ENCODE measurements at regions not wholly inside any gene's neighbourhood (a gene's known extent, or its start where the extent isn't known, plus 50 kb on each side); places are given as distances from the start of the nearest gene placed in this dataset.

- no peak overlapping the region for H3K4me3 Mint-ChIP-seq (ENCODE audit: unreplicated experiment)
- H3K4me1 Mint-ChIP-seq (ENCODE audit: low read depth): no peaks in the 10 kb centered on the region
- no peak overlapping the region for H3K27ac Mint-ChIP-seq (ENCODE audit: unreplicated experiment)
- no peak for TF ChIP-seq CTCF (IDR thresholded peaks at IDR 0.05)
- H3K27me3 Mint-ChIP-seq (ENCODE audit: low read depth): peaks cover 26% of the 10 kb centered on the region
- peaks cover 2% of the 10 kb centered on the region for H3K9me3 Mint-ChIP-seq (ENCODE audit: low read depth)
- peak; percentile 34 for DNase-seq (ENCODE audit: low spot score)
- no peaks in the 10 kb centered on the region for H3K36me3 Mint-ChIP-seq (ENCODE audit: low read depth)
Observed at GRCh38 chr1:30242722-30243457, 480.5 kb downstream of the MATN1 start.

- no peak overlapping the region for H3K4me3 Mint-ChIP-seq (ENCODE audit: unreplicated experiment)
- peaks cover 22% of the 10 kb centered on the region for H3K27me3 Mint-ChIP-seq (ENCODE audit: low read depth)
- TF ChIP-seq CTCF (IDR thresholded peaks at IDR 0.05): no peak
- H3K36me3 Mint-ChIP-seq (ENCODE audit: low read depth): no peaks in the 10 kb centered on the region
- no peaks in the 10 kb centered on the region for H3K4me1 Mint-ChIP-seq (ENCODE audit: low read depth)
- H3K27ac Mint-ChIP-seq (ENCODE audit: unreplicated experiment): no peak overlapping the region
- DNase-seq (ENCODE audit: low spot score): no peak
- peaks cover 7% of the 10 kb centered on the region for H3K9me3 Mint-ChIP-seq (ENCODE audit: low read depth)
Observed at GRCh38 chr1:30242168-30242567, 481.2 kb downstream of the MATN1 start.

GRCh38 chr1:30241681-30242080 lies 481.7 kb downstream of the MATN1 start:
- no peak for TF ChIP-seq CTCF (IDR thresholded peaks at IDR 0.05)
- Mint-ChIP-seq H3K27ac (ENCODE audit: unreplicated experiment) (no peak overlapping the region), H3K27me3 (ENCODE audit: low read depth) (peaks cover 20% of the 10 kb centered on the region), H3K36me3 (ENCODE audit: low read depth) (no peaks in the 10 kb centered on the region), H3K4me3 (ENCODE audit: unreplicated experiment) (no peak overlapping the region), H3K9me3 (ENCODE audit: low read depth) (peaks cover 7% of the 10 kb centered on the region), H3K4me1 (ENCODE audit: low read depth) (no peaks in the 10 kb centered on the region)
- peak; percentile 53 for DNase-seq (ENCODE audit: low spot score)

GRCh38 chr1:30234091-30234490 lies 489.3 kb downstream of the MATN1 start:
- Mint-ChIP-seq H3K4me1 (ENCODE audit: low read depth) (no peaks in the 10 kb centered on the region), H3K27me3 (ENCODE audit: low read depth) (peaks cover 6% of the 10 kb centered on the region), H3K9me3 (ENCODE audit: low read depth) (peaks cover 11% of the 10 kb centered on the region), H3K27ac (ENCODE audit: unreplicated experiment) (no peak overlapping the region), H3K4me3 (ENCODE audit: unreplicated experiment) (no peak overlapping the region), H3K36me3 (ENCODE audit: low read depth) (no peaks in the 10 kb centered on the region)
- no peak for TF ChIP-seq CTCF (IDR thresholded peaks at IDR 0.05)
- DNase-seq (ENCODE audit: low spot score): no peak

- Mint-ChIP-seq H3K4me3 (ENCODE audit: unreplicated experiment) (no peak overlapping the region), H3K27ac (ENCODE audit: unreplicated experiment) (no peak overlapping the region)
- peak; percentile 51 for TF ChIP-seq CTCF (IDR thresholded peaks at IDR 0.05)
Observed at GRCh38 chr1:30232288-30232899, 491.0 kb downstream of the MATN1 start.

More at GRCh38 chr1:30232288-30232899, 491.0 kb downstream of the MATN1 start:
- no peaks in the 10 kb centered on the region for H3K4me1 Mint-ChIP-seq (ENCODE audit: low read depth)
- H3K27me3 Mint-ChIP-seq (ENCODE audit: low read depth): peaks cover 6% of the 10 kb centered on the region
- no peak for DNase-seq (ENCODE audit: low spot score)
- H3K36me3 Mint-ChIP-seq (ENCODE audit: low read depth): no peaks in the 10 kb centered on the region
- H3K9me3 Mint-ChIP-seq (ENCODE audit: low read depth): peaks cover 5% of the 10 kb centered on the region
